ENCODE measurements at regions not wholly inside any gene's neighbourhood (a gene's known extent, or its start where the extent isn't known, plus 50 kb on each side); places are given as distances from the start of the nearest gene placed in this dataset.
A peak's percentile ranks its signal among the peaks of the same experiment; 100 is the strongest.

- no peaks in the 10 kb centered on the region for H3K9me3 ChIP-seq
- peak overlapping the region in 1 of 3 donors; percentile 31 for H3K4me3 ChIP-seq
- H3K27ac ChIP-seq = peak overlapping the region; percentile 85 to 95 (median 88)
- WGBS (ENCODE audit: insufficient coverage, low coverage, low lambda C conversion rate, missing lambda C conversion rate) = 29% methylated on average over 5 of the region's 5 CpGs
- H3K27me3 ChIP-seq = no peaks in the 10 kb centered on the region
- intact Hi-C loops (cut with DNase I) = no loop called here
- TF ChIP-seq POLR2A (IDR thresholded peaks at IDR 0.05) = no peak
- peak in 1 of 4 donors; percentile 3 for TF ChIP-seq CTCF (IDR thresholded peaks at IDR 0.05)
- DNase-seq (peak in 1 of 3 donors; percentile 56), ATAC-seq (peak; percentile 91 to 97 (median 94))
- peaks cover 0 to 35% (median 11%) of the 10 kb centered on the region in 4 donors for H3K4me1 ChIP-seq
- no peaks in the 10 kb centered on the region for H3K36me3 ChIP-seq
These were observed 90.7 kb upstream of the GOLIM4 start for GRCh38 chr3:168186293-168186983.

- 17% methylated on average over 1 of the region's 1 CpG for WGBS (ENCODE audit: insufficient coverage, low coverage, low lambda C conversion rate, missing lambda C conversion rate)
- Histone ChIP-seq H3K9me3 (no peaks in the 10 kb centered on the region), H3K4me3 (no peak overlapping the region), H3K27me3 (no peaks in the 10 kb centered on the region), H3K27ac (peak overlapping the region in 1 of 3 donors; percentile 15), H3K36me3 (no peaks in the 10 kb centered on the region), H3K4me1 (peaks cover 0 to 33% (median 11%) of the 10 kb centered on the region in 4 donors)
- DNase-seq (no peak), ATAC-seq (peak in 3 of 4 donors; percentile 4 to 36 (median 18))
- TF ChIP-seq CTCF (IDR thresholded peaks at IDR 0.05) (no peak), POLR2A (IDR thresholded peaks at IDR 0.05) (no peak)
- intact Hi-C loops (cut with DNase I) = no loop called here
These were observed 88.0 kb upstream of the GOLIM4 start for GRCh38 chr3:168183774-168184173.

- no peak for ATAC-seq
- DNase-seq = no peak
- Histone ChIP-seq H3K27ac (no peak overlapping the region), H3K36me3 (no peaks in the 10 kb centered on the region), H3K9me3 (no peaks in the 10 kb centered on the region), H3K27me3 (no peaks in the 10 kb centered on the region), H3K4me3 (no peak overlapping the region), H3K4me1 (peaks cover 0 to 4% (median 0%) of the 10 kb centered on the region in 4 donors)
- TF ChIP-seq CTCF (IDR thresholded peaks at IDR 0.05) (no peak), POLR2A (IDR thresholded peaks at IDR 0.05) (no peak)
- intact Hi-C loops (cut with DNase I) = loop anchor here in 1 of 2 donors (5.0 kb wide), 1 partner anchor 121 kb away; no protein-coding TSS in a partner anchor
- 72% methylated on average over 3 of the region's 3 CpGs for WGBS (ENCODE audit: insufficient coverage, low coverage, low lambda C conversion rate, missing lambda C conversion rate)
These were observed 73.0 kb upstream of the GOLIM4 start for GRCh38 chr3:168168743-168169142.

GRCh38 chr3:168165390-168166269 lies 69.9 kb upstream of the GOLIM4 start:
- DNase-seq = peak in 1 of 3 donors; percentile 61
- intact Hi-C loops (cut with DNase I) = loop anchor here in 1 of 2 donors (5.0 kb wide), 1 partner anchor 118 kb away; no protein-coding TSS in a partner anchor
- peak; percentile 96 to 99 (median 98) for ATAC-seq
- H3K4me1 ChIP-seq = peaks cover 0 to 4% (median 0%) of the 10 kb centered on the region in 4 donors
- no peak overlapping the region for H3K27ac ChIP-seq
- H3K27me3 ChIP-seq = no peaks in the 10 kb centered on the region
- no peak overlapping the region for H3K4me3 ChIP-seq
- H3K36me3 ChIP-seq = no peaks in the 10 kb centered on the region
- TF ChIP-seq CTCF (IDR thresholded peaks at IDR 0.05) (peak; percentile 73 to 92 (median 76)), POLR2A (IDR thresholded peaks at IDR 0.05) (no peak)
- no peaks in the 10 kb centered on the region for H3K9me3 ChIP-seq
- 3% methylated on average over 6 of the region's 6 CpGs for WGBS (ENCODE audit: insufficient coverage, low coverage, low lambda C conversion rate, missing lambda C conversion rate)

All from right lobe of liver (tissue), 6 donors.